HG03575 (cell line): ENCODE measurements at regions not wholly inside any gene's neighbourhood (a gene's known extent, or its start where the extent isn't known, plus 50 kb on each side); places are given as distances from the start of the nearest gene placed in this dataset.

Experiments used
- ATAC-seq: cut with Tn5 transposase; IDR thresholded peaks from one replicate; pipeline ENCODE4 v1.9.1; 2021; ENCODE audit not compliant: unreplicated experiment, insufficient number of reproducible peaks, low FRiP score; ENCODE audit errors: extremely low read depth

GRCh38 chr5:82684659-82685058, 392.5 kb downstream of the TMEM167A start:
- no peak for ATAC-seq

GRCh38 chr5:82684165-82684564, 393.0 kb downstream of the TMEM167A start:
- ATAC-seq = no peak

DNA sequence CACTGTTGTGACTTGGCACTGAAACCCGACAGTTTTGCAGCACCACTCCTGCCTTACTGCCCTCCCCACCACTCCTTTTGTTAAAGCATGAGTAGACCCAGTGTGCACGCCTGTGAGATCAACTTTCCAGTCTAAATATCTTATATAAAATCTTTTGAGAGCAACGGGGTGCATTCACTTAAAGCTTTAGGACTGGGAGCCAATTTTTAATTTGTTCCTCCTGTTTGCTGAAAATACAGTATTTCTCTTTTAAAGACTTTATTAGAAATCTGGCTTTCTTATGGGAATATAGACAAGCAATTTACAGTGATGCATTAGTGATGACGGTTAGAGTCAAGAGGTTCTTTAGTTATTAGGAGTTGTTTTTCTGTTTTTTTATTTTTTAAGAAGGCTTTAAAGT, 397.5 kb downstream of the TMEM167A start:
- no peak for ATAC-seq

DNA sequence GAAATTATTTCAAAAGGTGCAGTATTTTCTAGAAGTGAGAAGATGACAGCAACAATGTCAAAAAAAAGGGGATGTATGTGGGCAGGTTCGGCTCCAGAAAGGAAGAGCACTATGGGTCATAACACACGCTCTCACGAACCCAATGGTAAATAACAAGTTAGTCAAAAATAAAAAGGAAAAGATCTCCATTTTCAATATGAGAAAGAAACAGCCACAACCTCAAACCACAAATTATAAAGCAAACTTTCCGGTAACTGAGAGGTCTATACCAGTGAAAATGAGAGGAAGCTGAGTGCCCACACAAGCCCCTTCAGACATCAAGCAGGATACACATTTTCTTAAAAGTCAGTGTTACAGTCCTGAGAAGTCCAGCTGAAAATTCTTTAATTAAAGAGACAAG, 398.5 kb upstream of the RPS23 start:
- no peak for ATAC-seq

DNA sequence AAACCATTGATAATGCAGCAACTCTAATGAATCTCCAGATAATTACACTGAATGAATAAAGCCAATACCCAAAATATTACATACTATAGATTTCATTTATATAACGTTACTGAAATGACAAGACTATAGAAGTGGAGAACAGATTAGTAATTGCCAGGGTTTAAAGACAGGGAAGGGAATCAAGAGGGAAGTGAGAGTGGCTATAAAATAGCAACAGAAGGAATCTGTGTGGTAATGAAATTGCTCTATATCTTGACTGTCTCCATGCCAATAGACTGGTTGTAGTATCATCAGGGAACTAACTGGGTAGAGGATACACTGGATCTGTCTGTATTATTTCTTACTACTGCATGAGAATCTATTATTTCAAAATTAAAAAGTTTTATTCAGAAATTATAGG, 396.5 kb upstream of the RPS23 start:
- no peak for ATAC-seq

DNA sequence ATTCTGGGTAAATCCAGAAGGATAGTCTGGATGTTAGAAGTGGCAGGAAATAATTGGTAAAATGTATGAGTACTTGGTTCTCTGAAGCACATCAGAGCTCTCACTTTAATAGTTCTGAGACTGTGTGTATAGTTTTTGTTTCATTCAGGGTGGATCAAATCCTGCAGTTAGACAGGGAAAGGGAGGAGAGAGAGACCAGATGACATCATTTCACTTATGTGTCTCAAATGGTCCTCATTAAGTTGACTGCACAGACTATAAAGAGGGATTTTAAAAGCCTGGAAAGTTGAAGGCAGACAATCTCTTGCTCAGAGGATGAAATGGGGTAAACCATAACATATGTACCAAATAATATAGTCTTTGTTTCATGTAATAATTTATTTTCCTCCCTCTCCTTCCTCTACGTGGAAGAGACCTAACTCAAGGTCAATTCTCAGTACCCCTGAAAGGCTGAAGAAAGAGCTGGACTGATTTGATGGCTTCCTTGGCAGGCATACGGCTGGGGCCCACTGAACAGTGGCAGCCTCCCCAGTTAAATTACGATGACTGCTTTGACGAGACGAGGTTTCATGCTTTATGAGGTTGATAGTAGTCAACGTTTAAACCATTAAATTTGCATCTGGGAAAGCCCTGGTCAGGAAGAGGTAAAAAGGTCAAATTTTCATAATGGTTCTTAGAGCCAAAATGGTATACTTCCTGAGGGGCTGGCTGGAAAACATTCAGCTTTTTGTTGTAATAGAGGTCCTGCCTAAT, 395.1 kb upstream of the RPS23 start:
- no peak for ATAC-seq

- ATAC-seq = no peak
Measured at GRCh38 chr5:82670692-82671091, 392.5 kb upstream of the RPS23 start.

DNA sequence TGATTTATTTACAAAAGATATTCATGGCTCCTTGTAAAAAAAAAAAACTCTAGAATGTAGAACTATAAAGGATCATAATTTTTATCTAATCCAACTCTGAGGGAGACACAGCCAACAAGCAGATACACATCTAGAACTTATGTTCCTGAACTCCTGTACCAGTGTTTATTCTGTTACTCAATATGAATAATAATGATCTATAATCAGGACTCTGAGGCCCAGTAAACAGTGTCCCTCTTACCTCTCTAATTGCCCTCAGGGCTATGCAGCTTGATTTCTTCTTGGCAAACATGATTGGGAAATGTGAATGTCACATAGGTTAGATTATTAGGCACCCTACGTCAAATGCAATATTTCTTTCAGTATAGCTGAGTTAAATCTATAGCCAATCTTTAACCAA, 391.6 kb upstream of the RPS23 start:
- ATAC-seq = no peak

DNA sequence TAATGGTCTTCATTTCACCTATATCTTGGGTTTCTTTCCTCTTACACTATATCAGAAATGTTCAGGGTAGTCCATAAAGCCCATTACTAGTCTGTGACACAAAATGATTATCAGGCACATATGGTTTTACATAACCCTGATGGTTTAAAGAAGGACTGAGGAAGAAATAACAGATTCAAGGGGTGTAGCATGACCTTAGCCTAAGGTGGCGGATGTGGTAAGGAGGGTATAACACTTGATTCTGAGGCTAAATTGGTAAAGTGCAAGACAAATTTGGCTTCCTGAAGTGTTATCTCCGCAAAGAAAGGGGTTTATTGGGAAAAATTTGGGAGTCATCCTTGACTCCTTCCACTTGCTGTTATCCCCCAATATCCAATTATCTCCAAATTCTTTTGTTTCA, 388.2 kb upstream of the RPS23 start:
- ATAC-seq = no peak

- no peak for ATAC-seq
Measured at GRCh38 chr5:82664732-82665131, 386.6 kb upstream of the RPS23 start.

DNA sequence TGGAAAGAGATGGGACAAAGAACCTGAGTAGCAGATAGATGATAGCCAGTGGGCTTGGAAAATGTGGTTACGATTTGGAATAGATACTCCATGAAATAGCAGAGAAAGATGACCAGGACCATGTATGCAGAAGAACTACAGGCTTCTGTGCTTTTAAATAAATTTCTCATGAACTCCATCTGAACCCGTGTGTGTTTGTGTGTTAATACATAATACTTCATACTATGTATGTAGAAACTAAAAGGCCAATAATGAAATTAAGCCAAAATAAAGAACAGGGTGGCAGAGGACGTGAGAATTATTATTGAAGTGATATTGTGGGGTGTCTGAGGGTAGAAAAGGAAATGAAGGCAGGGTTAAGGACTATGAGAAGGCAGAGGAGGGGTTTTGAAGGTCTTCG, 385.1 kb upstream of the RPS23 start:
- ATAC-seq = no peak

DNA sequence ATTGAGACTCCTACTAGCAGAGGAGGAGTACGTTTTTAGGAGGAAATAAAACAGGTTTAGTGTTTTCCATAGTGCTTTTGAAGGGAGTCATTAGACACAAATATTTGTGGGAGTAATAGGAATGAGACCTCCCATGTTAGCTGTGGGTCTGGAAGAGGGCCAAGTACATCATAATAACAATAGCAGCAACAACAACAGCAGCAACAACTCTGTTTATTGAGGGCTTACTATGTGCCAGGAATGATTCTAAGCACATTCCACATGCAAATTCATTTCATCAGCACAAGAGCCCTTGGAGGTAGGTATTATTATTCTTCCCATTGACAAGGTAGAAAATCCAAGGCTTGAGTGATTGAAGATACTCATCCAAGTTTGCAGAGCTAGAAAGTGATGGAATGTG, 384.2 kb upstream of the RPS23 start:
- ATAC-seq = no peak

- ATAC-seq = no peak
Measured at GRCh38 chr5:82661933-82662332, 383.8 kb upstream of the RPS23 start.

DNA sequence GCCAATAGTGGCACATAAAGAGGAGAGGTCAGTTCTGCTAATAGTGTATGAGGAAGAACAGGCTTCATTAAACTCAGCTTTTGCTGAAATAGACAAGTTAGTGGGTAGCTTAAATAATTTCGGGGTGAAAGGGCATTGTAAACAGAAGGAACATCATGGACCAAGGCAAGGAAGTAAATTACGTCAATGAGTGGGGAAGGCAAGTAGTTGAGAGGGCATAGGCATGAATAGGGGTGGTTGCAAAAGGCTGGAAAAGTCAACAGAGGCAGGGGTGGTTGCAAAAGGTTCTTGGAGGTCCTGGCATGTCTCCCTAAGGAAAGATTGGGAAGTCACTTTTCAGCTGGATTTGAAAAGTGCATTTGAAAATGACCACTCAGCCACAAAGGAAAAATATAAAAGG, 383.3 kb upstream of the RPS23 start:
- no peak for ATAC-seq

- ATAC-seq = no peak
Measured at GRCh38 chr5:82659115-82659514, 381.0 kb upstream of the RPS23 start.

DNA sequence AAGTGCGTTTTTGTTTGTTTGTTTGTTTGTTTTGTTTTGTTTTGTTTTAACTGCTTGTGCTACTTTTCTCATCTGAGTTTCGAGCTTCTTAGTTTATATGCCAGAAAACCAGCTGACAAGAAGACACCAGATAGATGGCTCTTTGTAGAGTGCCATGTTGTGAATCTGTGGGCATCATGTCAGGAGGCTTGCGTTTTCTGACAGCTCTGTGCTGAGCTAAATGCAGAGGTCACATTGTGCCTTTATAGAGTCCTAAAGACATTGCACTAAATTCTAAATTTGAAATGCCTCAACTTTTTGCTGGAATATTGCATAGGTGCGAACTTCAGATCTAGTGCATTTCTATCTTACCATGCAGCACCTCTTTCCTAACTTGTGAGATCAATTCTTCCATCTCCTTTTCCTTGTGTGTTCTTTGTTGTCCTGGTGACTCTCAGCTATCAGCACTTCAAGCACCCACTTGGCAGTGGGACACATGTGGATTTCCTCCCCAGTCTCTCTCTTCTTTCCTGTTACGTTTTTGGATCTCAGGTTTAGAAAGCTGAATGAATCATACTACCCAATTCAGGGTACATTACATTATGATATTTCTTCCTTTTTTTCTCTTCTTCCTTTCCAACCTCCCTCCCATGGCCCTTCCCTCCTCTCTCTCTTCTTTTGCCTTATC, 379.0 kb upstream of the RPS23 start:
- no peak for ATAC-seq

- ATAC-seq = no peak
Measured at GRCh38 chr5:82656341-82656761, 378.2 kb upstream of the RPS23 start.

- no peak for ATAC-seq
Measured at GRCh38 chr5:82655078-82655477, 376.9 kb upstream of the RPS23 start.

DNA sequence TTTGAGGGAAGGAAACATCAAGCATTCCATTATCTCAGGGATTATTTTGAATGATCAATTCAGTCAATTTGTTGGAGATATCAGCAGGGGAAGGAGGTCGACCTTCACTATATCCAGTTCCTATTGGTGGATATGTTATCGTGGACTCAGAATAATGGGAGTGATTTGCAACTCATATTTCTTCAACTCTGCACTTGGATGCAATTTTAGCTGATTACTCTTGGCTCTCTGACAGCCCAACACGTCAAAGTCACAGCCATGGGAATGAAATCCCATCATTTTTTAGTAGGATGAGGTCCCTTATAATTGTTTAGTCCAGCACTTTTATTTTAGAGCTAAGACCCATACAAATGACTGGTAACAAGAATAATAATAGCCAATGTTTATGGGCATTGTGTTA, 371.8 kb upstream of the RPS23 start:
- ATAC-seq = no peak

DNA sequence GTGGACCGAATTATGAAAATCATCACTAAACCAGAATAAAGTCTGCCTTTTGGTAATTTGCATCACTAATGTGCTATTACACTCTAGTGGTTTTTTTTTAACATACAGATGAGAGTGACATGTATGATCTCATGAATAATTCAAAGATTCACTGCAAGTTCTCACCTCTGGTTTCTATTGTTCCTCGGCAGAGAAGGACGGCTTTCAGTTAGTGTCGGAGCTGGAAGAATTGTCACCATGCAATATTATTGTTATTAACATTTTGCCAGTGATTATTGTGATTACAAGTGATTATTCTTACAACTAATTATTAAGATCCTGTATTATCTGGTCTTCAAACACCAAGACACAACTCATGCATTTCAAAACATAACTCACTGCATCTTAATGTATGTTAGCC, 366.6 kb upstream of the RPS23 start:
- no peak for ATAC-seq

GRCh38 chr5:82644229-82644628, 366.1 kb upstream of the RPS23 start:
- no peak for ATAC-seq
